Upper lobe of left lung (tissue), 6 donors: ENCODE measurements at regions not wholly inside any gene's neighbourhood (a gene's known extent, or its start where the extent isn't known, plus 50 kb on each side); places are given as distances from the start of the nearest gene placed in this dataset.

Source experiments
- ATAC-seq, 2 donors: fragments of 200-7000 bp; cut with Tn5 transposase; one replicate each; pipeline ENCODE4 v1.9.1; 2022; ENCODE audit warnings: mild to moderate bottlenecking in 2 of 2, moderate library complexity in 2 of 2; ENCODE audit not compliant: low FRiP score in 2 of 2
- DNase-seq, 2 donors: peaks; one replicate each; pipeline ENCODE4 v3.0.0-alpha.2; 2019 to 2020
- H3K27ac ChIP-seq, 4 donors: fragments of 200-600 bp; sonication (generic); one replicate each; pipeline ENCODE4 v1.5.1; 2016 to 2019
- H3K27me3 ChIP-seq, 4 donors: fragments of 200-600 bp; sonication (generic); one replicate each; pipeline ENCODE4 v1.5.1; 2017 to 2019
- H3K36me3 ChIP-seq, 4 donors: fragments of 200-600 bp; sonication (generic); one replicate each; pipeline ENCODE4 v1.5.1; 2016 to 2019
- H3K4me1 ChIP-seq, 4 donors: fragments of 200-600 bp; sonication (generic); one replicate each; pipeline ENCODE4 v1.5.1; 2018 to 2019
- H3K4me3 ChIP-seq, 4 donors: fragments of 200-600 bp; sonication (generic); one replicate each; pipeline ENCODE4 v1.5.1; 2017 to 2019; ENCODE audit warnings: mild to moderate bottlenecking in 2 of 4, moderate library complexity in 1 of 4
- H3K9me3 ChIP-seq, 4 donors: fragments of 200-600 bp; sonication (generic); one replicate each; pipeline ENCODE4 v1.5.1; 2018 to 2019
- EP300 ChIP-seq, 4 donors: sonication (generic); formaldehyde crosslinking; IDR thresholded peaks; one replicate each; pipeline ENCODE4 v1.5.1; 2017; ENCODE audit warnings: antibody characterized with exemption in 4 of 4, control low read depth in 2 of 4
- POLR2A ChIP-seq, 4 donors: fragments of 450-650 bp; IDR thresholded peaks; one replicate each; pipeline ENCODE4 v1.5.1; 2016 to 2017; ENCODE audit warnings: antibody characterized with exemption in 4 of 4, mild to moderate bottlenecking in 2 of 4
- POLR2AphosphoS5 ChIP-seq, 2 donors: sonication (generic); formaldehyde crosslinking; IDR thresholded peaks; one replicate each; pipeline ENCODE4 v1.5.1; 2017; ENCODE audit warnings: antibody characterized with exemption in 2 of 2
- WGBS, 2 donors: methylation state at CpG; one replicate each; pipeline ENCODE4 v1.1.5; 2017 to 2018; 5-methylcytosine and 5-hydroxymethylcytosine counted together
- TF ChIP-seq, protein P1 (sequence below), 6 experiments: fragments of 450-650 bp in 4 of 6; fragments of 200-600 bp in 2 of 6; sonication (generic) in 2 of 6; IDR thresholded peaks; one replicate each; pipeline ENCODE4 v1.5.1; 2016 to 2019; ENCODE audit warnings: antibody characterized with exemption in 6 of 6
- donor health status: DM: no; HTN: no; CAD: no; lungs with moderate emphysema.
- donor health status: DM: no; HTN: yes; CAD: no; lungs with severe emphysema.

- Histone ChIP-seq H3K4me1 (peaks cover 0 to 16% (median 5%) of the 10 kb centered on the region in 4 donors), H3K9me3 (peaks cover 8 to 29% (median 15%) of the 10 kb centered on the region in 4 donors), H3K27ac (no peak overlapping the region), H3K36me3 (no peaks in the 10 kb centered on the region), H3K27me3 (no peaks in the 10 kb centered on the region), H3K4me3 (no peak overlapping the region)
- 82 to 88% methylated on average over 13 of the region's 13 CpGs for WGBS, 2 donors
- DNase-seq (no peak), ATAC-seq (no peak)
- TF ChIP-seq, protein P1, sequence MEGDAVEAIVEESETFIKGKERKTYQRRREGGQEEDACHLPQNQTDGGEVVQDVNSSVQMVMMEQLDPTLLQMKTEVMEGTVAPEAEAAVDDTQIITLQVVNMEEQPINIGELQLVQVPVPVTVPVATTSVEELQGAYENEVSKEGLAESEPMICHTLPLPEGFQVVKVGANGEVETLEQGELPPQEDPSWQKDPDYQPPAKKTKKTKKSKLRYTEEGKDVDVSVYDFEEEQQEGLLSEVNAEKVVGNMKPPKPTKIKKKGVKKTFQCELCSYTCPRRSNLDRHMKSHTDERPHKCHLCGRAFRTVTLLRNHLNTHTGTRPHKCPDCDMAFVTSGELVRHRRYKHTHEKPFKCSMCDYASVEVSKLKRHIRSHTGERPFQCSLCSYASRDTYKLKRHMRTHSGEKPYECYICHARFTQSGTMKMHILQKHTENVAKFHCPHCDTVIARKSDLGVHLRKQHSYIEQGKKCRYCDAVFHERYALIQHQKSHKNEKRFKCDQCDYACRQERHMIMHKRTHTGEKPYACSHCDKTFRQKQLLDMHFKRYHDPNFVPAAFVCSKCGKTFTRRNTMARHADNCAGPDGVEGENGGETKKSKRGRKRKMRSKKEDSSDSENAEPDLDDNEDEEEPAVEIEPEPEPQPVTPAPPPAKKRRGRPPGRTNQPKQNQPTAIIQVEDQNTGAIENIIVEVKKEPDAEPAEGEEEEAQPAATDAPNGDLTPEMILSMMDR (IDR thresholded peaks at IDR 0.05): no peak
- TF ChIP-seq POLR2AphosphoS5 (IDR thresholded peaks at IDR 0.05) (no peak), POLR2A (IDR thresholded peaks at IDR 0.05) (no peak), EP300 (IDR thresholded peaks at IDR 0.05) (no peak)
Measured at GRCh38 chr2:120653871-120654270, 81.8 kb upstream of the GLI2 start.

DNA sequence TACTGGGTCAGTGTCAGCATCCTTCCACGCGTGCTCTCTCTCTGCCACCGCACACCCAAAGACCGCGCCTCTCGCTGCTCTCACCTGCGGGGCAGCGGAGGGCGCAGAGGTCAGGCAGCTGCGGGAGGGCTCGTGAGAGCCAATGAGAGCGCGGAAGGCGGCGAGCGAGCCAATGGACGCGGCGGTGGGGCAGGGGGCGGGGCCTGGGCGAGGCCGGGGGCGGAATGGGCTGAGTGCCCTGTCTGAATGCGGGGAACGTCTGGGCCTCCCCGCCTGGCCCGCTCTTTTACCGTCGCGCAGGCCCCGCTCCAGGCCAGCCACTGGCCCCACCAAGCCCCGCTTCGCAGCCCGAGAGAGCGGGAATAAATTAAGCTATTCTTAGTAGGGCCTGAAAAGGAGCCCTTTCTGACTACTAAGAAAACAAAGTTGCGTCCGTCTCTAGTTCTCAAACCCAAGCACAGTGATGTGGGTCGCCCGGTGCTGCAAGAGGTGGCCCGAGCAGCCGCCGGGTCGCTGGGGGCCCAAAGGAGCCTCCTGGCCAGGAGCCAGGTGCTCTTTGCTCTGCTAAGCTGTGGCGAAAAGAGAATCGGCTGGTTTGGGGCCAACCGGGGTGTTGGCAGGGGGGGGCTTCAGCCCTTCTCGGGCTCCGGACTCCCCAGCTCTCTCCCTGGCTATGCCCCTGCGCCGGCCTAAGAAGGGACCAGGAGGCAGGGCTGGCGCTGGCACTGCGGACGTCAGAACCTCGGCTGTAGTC lies 81.1 kb upstream of the GLI2 start:
- peaks cover 8 to 23% (median 12%) of the 10 kb centered on the region in 4 donors for H3K9me3 ChIP-seq
- H3K4me3 ChIP-seq: no peak overlapping the region
- no peaks in the 10 kb centered on the region for H3K27me3 ChIP-seq
- ATAC-seq (no peak), DNase-seq (peak in 1 of 2 donors; percentile 81)
- peaks cover 0 to 16% (median 5%) of the 10 kb centered on the region in 4 donors for H3K4me1 ChIP-seq
- TF ChIP-seq POLR2AphosphoS5 (IDR thresholded peaks at IDR 0.05) (no peak), POLR2A (IDR thresholded peaks at IDR 0.05) (no peak), EP300 (IDR thresholded peaks at IDR 0.05) (no peak)
- TF ChIP-seq, protein P1 (IDR thresholded peaks at IDR 0.05): no peak
- WGBS, 2 donors: 32 to 41% methylated on average over 24 to 42 of the region's 54 CpGs
- no peak overlapping the region for H3K27ac ChIP-seq
- H3K36me3 ChIP-seq: no peaks in the 10 kb centered on the region

DNA sequence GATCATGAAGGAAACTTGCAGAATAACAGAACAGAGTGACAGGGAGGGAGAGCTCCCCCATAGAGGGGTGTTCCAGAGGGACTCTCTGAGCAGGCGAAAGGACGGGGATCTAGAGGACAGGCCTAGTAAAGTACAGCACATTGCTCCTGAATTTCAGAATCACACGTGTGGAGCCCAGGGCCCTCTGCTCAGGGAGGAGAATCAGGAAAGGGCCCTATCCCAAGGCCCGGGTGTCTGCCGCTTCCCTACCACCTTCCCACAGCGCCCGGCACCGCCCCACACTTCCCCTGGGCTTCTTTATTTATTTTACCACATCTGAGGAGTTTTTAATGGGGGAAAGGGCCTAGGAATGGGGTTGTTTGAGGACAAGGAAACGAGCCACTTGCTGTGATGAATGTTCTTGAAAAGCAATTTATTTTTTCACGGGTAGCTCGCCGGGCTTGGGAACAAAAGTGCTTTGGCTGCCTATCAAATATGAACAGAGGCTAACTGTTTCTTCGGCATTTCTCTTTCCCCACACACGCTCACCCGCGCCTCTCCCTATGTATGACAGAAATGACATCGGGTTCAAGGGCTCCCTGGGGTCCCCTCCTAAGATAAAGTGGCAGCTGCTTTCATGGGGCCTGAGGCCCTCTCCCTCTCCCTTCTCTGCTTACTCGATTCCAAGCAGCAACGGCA lies 79.3 kb upstream of the GLI2 start:
- 55 to 58% methylated on average over 18 to 19 of the region's 19 CpGs for WGBS, 2 donors
- no peak for ATAC-seq

DNA sequence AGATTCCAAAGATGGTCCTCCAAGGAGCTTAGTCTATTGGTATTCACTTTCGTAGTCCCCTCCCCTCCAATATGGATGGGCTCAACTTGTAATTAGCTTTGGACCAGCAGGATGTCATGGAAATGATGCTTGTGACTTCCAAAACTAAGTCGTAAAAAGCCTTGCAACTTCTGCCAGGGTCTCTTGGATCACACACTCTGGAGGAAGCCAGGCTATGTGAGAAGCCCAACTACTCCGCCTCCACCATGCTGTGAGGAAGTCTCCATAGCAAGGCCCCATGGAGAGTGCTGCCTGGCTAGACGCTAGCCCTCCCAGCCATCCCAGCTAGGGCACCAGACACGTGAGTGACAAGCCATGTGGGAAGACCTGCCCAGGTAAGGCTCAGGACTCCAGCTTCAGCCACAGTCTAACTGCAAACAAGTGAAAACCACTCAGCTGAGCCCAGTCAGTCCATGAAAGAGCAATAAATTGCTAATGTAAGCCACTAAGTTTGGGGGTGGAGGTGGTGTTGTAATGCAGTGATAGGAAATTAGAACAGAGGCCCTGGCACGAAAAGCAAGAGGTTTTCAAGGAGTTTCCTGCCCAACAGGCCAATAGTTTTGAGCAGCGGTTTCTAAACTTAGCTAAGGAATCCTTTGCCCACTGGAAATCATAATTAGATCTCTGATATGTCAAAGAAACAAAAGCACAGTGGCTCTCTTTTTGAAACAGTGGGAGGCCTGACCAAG lies 77.5 kb upstream of the GLI2 start:
- Histone ChIP-seq H3K27me3 (no peaks in the 10 kb centered on the region), H3K36me3 (no peaks in the 10 kb centered on the region), H3K27ac (no peak overlapping the region), H3K4me1 (peaks cover 11 to 28% (median 13%) of the 10 kb centered on the region in 4 donors), H3K9me3 (no peaks in the 10 kb centered on the region), H3K4me3 (no peak overlapping the region)
- ATAC-seq (no peak), DNase-seq (no peak)
- TF ChIP-seq POLR2AphosphoS5 (IDR thresholded peaks at IDR 0.05): no peak
- TF ChIP-seq, protein P1 (IDR thresholded peaks at IDR 0.05): no peak
- TF ChIP-seq EP300 (IDR thresholded peaks at IDR 0.05): no peak
- no peak for TF ChIP-seq POLR2A (IDR thresholded peaks at IDR 0.05)
- WGBS, 2 donors: 75 to 76% methylated on average over 3 to 7 of the region's 7 CpGs

More for the DNA sequence above, 79.3 kb upstream of the GLI2 start:
- peaks cover 9 to 25% (median 13%) of the 10 kb centered on the region in 4 donors for H3K4me1 ChIP-seq
- no peak overlapping the region for H3K4me3 ChIP-seq
- peaks cover 0 to 5% (median 0%) of the 10 kb centered on the region in 4 donors for H3K9me3 ChIP-seq
- no peaks in the 10 kb centered on the region for H3K36me3 ChIP-seq
- H3K27ac ChIP-seq: no peak overlapping the region
- DNase-seq: no peak
- no peak for TF ChIP-seq POLR2AphosphoS5 (IDR thresholded peaks at IDR 0.05)
- no peak for TF ChIP-seq POLR2A (IDR thresholded peaks at IDR 0.05)
- TF ChIP-seq EP300 (IDR thresholded peaks at IDR 0.05): no peak
- TF ChIP-seq, protein P1 (IDR thresholded peaks at IDR 0.05): no peak
- no peaks in the 10 kb centered on the region for H3K27me3 ChIP-seq
